OCI-LY1 (cell line): ENCODE measurements at regions not wholly inside any gene's neighbourhood (a gene's known extent, or its start where the extent isn't known, plus 50 kb on each side); places are given as distances from the start of the nearest gene placed in this dataset.

Experiments used
- H2AFZ ChIP-seq: fragments of 200-600 bp; sonication (generic), shearing (Covaris generic); 2 replicates; pipeline ENCODE4 v1.6.0; 2014; ENCODE audit warnings: antibody characterized with exemption, mild to moderate bottlenecking, low read length
- H3F3A ChIP-seq: fragments of 200-600 bp; sonication (generic), shearing (Covaris generic); 2 replicates; pipeline ENCODE4 v1.6.0; 2014; ENCODE audit warnings: mild to moderate bottlenecking, antibody characterized with exemption, low read length, moderate library complexity; ENCODE audit not compliant: insufficient read depth
- H3K27ac ChIP-seq: fragments of 200-600 bp; sonication (generic); 2 replicates; pipeline ENCODE4 v1.5.1; 2014; ENCODE audit warnings: low read length, mixed run types, mild to moderate bottlenecking, low read depth; ENCODE audit not compliant: poor library complexity, severe bottlenecking
- H3K27me3 ChIP-seq: fragments of 200-600 bp; sonication (generic); 2 replicates; pipeline ENCODE4 v1.6.0; 2014; ENCODE audit warnings: antibody characterized with exemption, mild to moderate bottlenecking, low read length, moderate library complexity; ENCODE audit not compliant: insufficient read depth
- H3K36me3 ChIP-seq: fragments of 200-600 bp; sonication (generic); 2 replicates; pipeline ENCODE4 v1.6.1; 2014; ENCODE audit warnings: mild to moderate bottlenecking, antibody characterized with exemption, low read length, moderate library complexity, mixed read lengths; ENCODE audit not compliant: insufficient read depth
- H3K4me1 ChIP-seq: fragments of 200-600 bp; sonication (generic); 2 replicates; pipeline ENCODE4 v1.5.1; 2014; ENCODE audit warnings: mild to moderate bottlenecking, low read length, moderate library complexity; ENCODE audit not compliant: insufficient read depth, severe bottlenecking
- H3K4me2 ChIP-seq: fragments of 200-600 bp; sonication (generic), shearing (Covaris generic); 2 replicates; pipeline ENCODE4 v1.6.1; 2014; ENCODE audit warnings: low read length
- H3K4me3 ChIP-seq: fragments of 200-600 bp; sonication (generic); 2 replicates; pipeline ENCODE4 v1.5.1; 2014; ENCODE audit warnings: low read length, low read depth, mild to moderate bottlenecking, mixed read lengths; ENCODE audit not compliant: poor library complexity, severe bottlenecking
- H3K79me2 ChIP-seq: fragments of 200-600 bp; shearing (Covaris generic); 2 replicates; pipeline ENCODE4 v1.6.1; 2016; ENCODE audit warnings: mixed run types, low read length, mixed read lengths; ENCODE audit not compliant: insufficient read depth
- H3K9ac ChIP-seq: fragments of 200-600 bp; sonication (generic), shearing (Covaris generic); 2 replicates; pipeline ENCODE4 v1.6.1; 2014; ENCODE audit warnings: mild to moderate bottlenecking, low read length, mixed read lengths
- H3K9me2 ChIP-seq: fragments of 200-600 bp; sonication (generic), shearing (Covaris generic); 2 replicates; pipeline ENCODE4 v1.6.1; 2014; ENCODE audit warnings: low read depth, mild to moderate bottlenecking, low read length, mixed read lengths
- H3K9me3 ChIP-seq: fragments of 200-600 bp; shearing (Covaris generic); 2 replicates; pipeline ENCODE4 v1.6.1; 2014; ENCODE audit warnings: low read length, mixed read lengths
- H4K20me1 ChIP-seq: fragments of 200-600 bp; sonication (generic), shearing (Covaris generic); 2 replicates; pipeline ENCODE4 v1.6.0; 2016; ENCODE audit warnings: mild to moderate bottlenecking, low read length; ENCODE audit not compliant: insufficient read depth
- CTCF ChIP-seq: fragments of 200-600 bp; sonication (generic), shearing (Covaris generic); IDR thresholded peaks from 2 replicates; pipeline ENCODE4 v1.5.1; 2017; ENCODE audit warnings: mild to moderate bottlenecking, antibody characterized with exemption, low read length, moderate library complexity, mixed read lengths
- EZH2 ChIP-seq: fragments of 200-600 bp; sonication (generic), shearing (Covaris generic); IDR thresholded peaks from 2 replicates; pipeline ENCODE4 v1.8.0; 2017; ENCODE audit warnings: borderline replicate concordance, mixed run types, mild to moderate bottlenecking, antibody characterized with exemption, low read length, moderate library complexity, mixed read lengths

GRCh38 chr9:105958587-105958986 is 264.2 kb downstream of the TMEM38B start:
- Histone ChIP-seq H3K9me3 (no peaks in the 10 kb centered on the region), H3K9ac (no peak overlapping the region), H3K4me1 (no peaks in the 10 kb centered on the region), H3K4me3 (no peak overlapping the region), H3K79me2 (no peaks in the 10 kb centered on the region), H3K9me2 (no peaks in the 10 kb centered on the region), H3K36me3 (no peaks in the 10 kb centered on the region), H2AFZ (no peak overlapping the region), H3K4me2 (no peak overlapping the region), H4K20me1 (no peaks in the 10 kb centered on the region), H3F3A (no peaks in the 10 kb centered on the region), H3K27ac (no peak overlapping the region), H3K27me3 (no peaks in the 10 kb centered on the region)
- TF ChIP-seq EZH2, result no peak
- no peak for TF ChIP-seq CTCF

- Histone ChIP-seq H3K4me3 (no peak overlapping the region), H3K27me3 (no peaks in the 10 kb centered on the region), H3K9me3 (no peaks in the 10 kb centered on the region), H3K27ac (no peak overlapping the region), H2AFZ (no peak overlapping the region), H3K9me2 (no peaks in the 10 kb centered on the region), H3K36me3 (no peaks in the 10 kb centered on the region), H3K4me2 (no peak overlapping the region), H3K79me2 (no peaks in the 10 kb centered on the region), H4K20me1 (no peaks in the 10 kb centered on the region), H3F3A (no peaks in the 10 kb centered on the region), H3K4me1 (no peaks in the 10 kb centered on the region), H3K9ac (no peak overlapping the region)
- no peak for TF ChIP-seq EZH2
- TF ChIP-seq CTCF, result no peak
Measured at GRCh38 chr9:105959531-105959930, 265.2 kb downstream of the TMEM38B start.

- TF ChIP-seq CTCF (no peak), EZH2 (no peak)
- Histone ChIP-seq H3K4me2 (no peak overlapping the region), H3K9me2 (no peaks in the 10 kb centered on the region), H3K27me3 (no peaks in the 10 kb centered on the region), H3K4me3 (no peak overlapping the region), H3K9me3 (no peaks in the 10 kb centered on the region), H3K9ac (no peak overlapping the region), H3K79me2 (no peaks in the 10 kb centered on the region), H3F3A (no peaks in the 10 kb centered on the region), H3K36me3 (no peaks in the 10 kb centered on the region), H3K27ac (no peak overlapping the region), H4K20me1 (no peaks in the 10 kb centered on the region), H2AFZ (no peak overlapping the region), H3K4me1 (no peaks in the 10 kb centered on the region)
Measured at GRCh38 chr9:105963343-105964099, 269.2 kb downstream of the TMEM38B start.
